Liver (tissue), 7 donors: ENCODE measurements at regions not wholly inside any gene's neighbourhood (a gene's known extent, or its start where the extent isn't known, plus 50 kb on each side); places are given as distances from the start of the nearest gene placed in this dataset.

Experiments used
- DNase-seq: peaks from one replicate; pipeline ENCODE4 v3.0.0-alpha.2; 2017; ENCODE audit warnings: low spot score
- H3K27ac ChIP-seq, 2 donors: one replicate each; pipeline ENCODE4 v1.7.0; 2013; ENCODE audit warnings: inconsistent platforms in 2 of 2, low read length in 2 of 2, control low read depth in 1 of 2, low read depth in 1 of 2, mild to moderate bottlenecking in 1 of 2
- H3K27me3 ChIP-seq, 4 donors: one replicate each; pipeline versions ENCODE4 v1.6.1 to v1.7.0; 2013; ENCODE audit warnings: low read length in 3 of 4, inconsistent platforms in 1 of 4, mild to moderate bottlenecking in 1 of 4, moderate library complexity in 1 of 4; ENCODE audit not compliant: control insufficient read depth in 4 of 4, insufficient read depth in 4 of 4
- H3K36me3 ChIP-seq, 4 donors: one replicate each; pipeline versions ENCODE4 v1.6.1 to v1.7.0; 2013; ENCODE audit warnings: low read length in 3 of 4, mild to moderate bottlenecking in 3 of 4, low read depth in 1 of 4, moderate library complexity in 1 of 4; ENCODE audit not compliant: control insufficient read depth in 4 of 4, insufficient read depth in 3 of 4
- H3K4me1 ChIP-seq, 4 donors: one replicate each; pipeline versions ENCODE4 v1.6.1 to v1.7.0; 2013; ENCODE audit warnings: low read length in 3 of 4, mild to moderate bottlenecking in 3 of 4, moderate library complexity in 1 of 4; ENCODE audit not compliant: control insufficient read depth in 4 of 4, insufficient read depth in 4 of 4
- H3K4me3 ChIP-seq, 3 donors: one replicate each; pipeline versions ENCODE4 v1.6.1 to v1.7.0; 2013; ENCODE audit warnings: low read length in 3 of 3, control low read depth in 1 of 3, low read depth in 1 of 3, mild to moderate bottlenecking in 1 of 3
- H3K9ac ChIP-seq, 2 donors: one replicate each; pipeline ENCODE4 v1.7.0; 2013; ENCODE audit warnings: low read length in 2 of 2, mild to moderate bottlenecking in 2 of 2, moderate library complexity in 2 of 2, control low read depth in 1 of 2, low read depth in 1 of 2
- H3K9me3 ChIP-seq, 4 donors: one replicate each; pipeline versions ENCODE4 v1.6.1 to v1.7.0; 2013; ENCODE audit warnings: low read length in 3 of 4; ENCODE audit not compliant: control insufficient read depth in 4 of 4
- EGR1 ChIP-seq, 2 donors: IDR thresholded peaks; 2 replicates each; pipeline ENCODE4 v1.6.1; 2016 to 2018; ENCODE audit warnings: antibody characterized with exemption in 2 of 2, low read depth in 2 of 2
- FOXA1 ChIP-seq: IDR thresholded peaks from 2 replicates; pipeline ENCODE4 v1.6.1; 2016; ENCODE audit warnings: antibody characterized with exemption
- FOXA2 ChIP-seq: IDR thresholded peaks from 2 replicates; pipeline ENCODE4 v1.6.1; 2016; ENCODE audit warnings: antibody characterized with exemption
- GABPA ChIP-seq, 2 donors: IDR thresholded peaks in 1 of 2; conservative IDR thresholded peaks in 1 of 2; 2 replicates each; pipeline ENCODE4 v1.6.1; 2016; ENCODE audit warnings: antibody characterized with exemption in 2 of 2, mild to moderate bottlenecking in 1 of 2, moderate library complexity in 1 of 2
- HNF4A ChIP-seq, 2 donors: conservative IDR thresholded peaks; 2 replicates each; pipeline ENCODE4 v1.6.1; 2016; ENCODE audit warnings: antibody characterized with exemption in 2 of 2, mild to moderate bottlenecking in 2 of 2
- HNF4G ChIP-seq: IDR thresholded peaks from 2 replicates; pipeline ENCODE4 v1.6.1; 2016; ENCODE audit warnings: antibody characterized with exemption
- JUND ChIP-seq, 2 donors: IDR thresholded peaks; 2 replicates each; pipeline ENCODE4 v1.6.1; 2016; ENCODE audit warnings: antibody characterized with exemption in 2 of 2
- NR2F2 ChIP-seq: IDR thresholded peaks from 2 replicates; pipeline ENCODE4 v1.6.1; 2016; ENCODE audit warnings: antibody characterized with exemption
- RAD21 ChIP-seq, 2 donors: IDR thresholded peaks; 2 replicates each; pipeline ENCODE4 v1.6.1; 2016; ENCODE audit warnings: antibody characterized with exemption in 2 of 2, mild to moderate bottlenecking in 2 of 2
- RXRA ChIP-seq, 2 donors: IDR thresholded peaks; 2 replicates each; pipeline ENCODE4 v1.6.1; 2017 to 2018; ENCODE audit warnings: antibody characterized with exemption in 2 of 2, mild to moderate bottlenecking in 1 of 2
- SP1 ChIP-seq: IDR thresholded peaks from 2 replicates; pipeline ENCODE4 v1.6.1; 2018; ENCODE audit warnings: antibody characterized with exemption, mild to moderate bottlenecking
- YY1 ChIP-seq: IDR thresholded peaks from 2 replicates; pipeline ENCODE4 v1.6.1; 2016; ENCODE audit warnings: antibody characterized with exemption, mild to moderate bottlenecking
- WGBS: extraction: QIAGEN DNeasy Blood & Tissue Kit; methylation state at CpG from one replicate; pipeline ENCODE4 v1.1.7; 2013; 5-methylcytosine and 5-hydroxymethylcytosine counted together
- TF ChIP-seq, protein P1 (sequence below): IDR thresholded peaks from 2 replicates; pipeline ENCODE4 v1.6.1; 2016; ENCODE audit warnings: antibody characterized with exemption, mild to moderate bottlenecking
- TF ChIP-seq, protein P2 (sequence below): IDR thresholded peaks from 2 replicates; pipeline ENCODE4 v1.6.1; 2016; ENCODE audit warnings: antibody characterized with exemption
- TF ChIP-seq, protein P3 (sequence below): IDR thresholded peaks from 2 replicates; pipeline ENCODE4 v1.6.1; 2016; ENCODE audit warnings: antibody characterized with exemption
- TF ChIP-seq, protein P4 (sequence below): IDR thresholded peaks from 2 replicates; pipeline ENCODE4 v1.6.1; 2016; ENCODE audit warnings: antibody characterized with exemption
- donor health status: healthy.
- donor health status: healthy.
- donor health status: healthy.
- donor health status: healthy.

DNA sequence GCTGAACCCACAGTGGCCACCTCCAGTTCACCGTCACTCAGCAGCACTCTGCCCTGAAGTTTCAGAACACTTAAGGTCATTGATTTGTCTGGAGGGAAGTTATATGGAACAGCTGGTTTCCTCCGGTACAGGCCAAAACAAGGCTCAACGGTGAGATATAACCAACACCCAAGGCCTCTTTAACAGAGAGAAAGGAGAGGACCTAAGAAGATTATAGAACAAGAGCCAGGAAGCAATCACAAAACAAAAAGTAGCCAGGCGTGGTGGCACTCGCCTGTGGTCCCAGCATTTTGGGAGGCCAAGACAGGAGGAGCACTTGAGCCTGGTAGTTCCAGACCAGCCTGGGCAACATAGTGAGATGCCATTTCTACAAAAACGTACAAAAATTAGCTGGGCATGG lies 290.7 kb downstream of the SKIDA1 start:
- Histone ChIP-seq H3K9me3 (no peaks in the 10 kb centered on the region), H3K36me3 (no peaks in the 10 kb centered on the region), H3K27ac (no peak overlapping the region), H3K4me3 (no peak overlapping the region), H3K4me1 (no peaks in the 10 kb centered on the region), H3K27me3 (no peaks in the 10 kb centered on the region), H3K9ac (no peak overlapping the region)
- no peak for TF ChIP-seq FOXA1
- TF ChIP-seq, protein P1, sequence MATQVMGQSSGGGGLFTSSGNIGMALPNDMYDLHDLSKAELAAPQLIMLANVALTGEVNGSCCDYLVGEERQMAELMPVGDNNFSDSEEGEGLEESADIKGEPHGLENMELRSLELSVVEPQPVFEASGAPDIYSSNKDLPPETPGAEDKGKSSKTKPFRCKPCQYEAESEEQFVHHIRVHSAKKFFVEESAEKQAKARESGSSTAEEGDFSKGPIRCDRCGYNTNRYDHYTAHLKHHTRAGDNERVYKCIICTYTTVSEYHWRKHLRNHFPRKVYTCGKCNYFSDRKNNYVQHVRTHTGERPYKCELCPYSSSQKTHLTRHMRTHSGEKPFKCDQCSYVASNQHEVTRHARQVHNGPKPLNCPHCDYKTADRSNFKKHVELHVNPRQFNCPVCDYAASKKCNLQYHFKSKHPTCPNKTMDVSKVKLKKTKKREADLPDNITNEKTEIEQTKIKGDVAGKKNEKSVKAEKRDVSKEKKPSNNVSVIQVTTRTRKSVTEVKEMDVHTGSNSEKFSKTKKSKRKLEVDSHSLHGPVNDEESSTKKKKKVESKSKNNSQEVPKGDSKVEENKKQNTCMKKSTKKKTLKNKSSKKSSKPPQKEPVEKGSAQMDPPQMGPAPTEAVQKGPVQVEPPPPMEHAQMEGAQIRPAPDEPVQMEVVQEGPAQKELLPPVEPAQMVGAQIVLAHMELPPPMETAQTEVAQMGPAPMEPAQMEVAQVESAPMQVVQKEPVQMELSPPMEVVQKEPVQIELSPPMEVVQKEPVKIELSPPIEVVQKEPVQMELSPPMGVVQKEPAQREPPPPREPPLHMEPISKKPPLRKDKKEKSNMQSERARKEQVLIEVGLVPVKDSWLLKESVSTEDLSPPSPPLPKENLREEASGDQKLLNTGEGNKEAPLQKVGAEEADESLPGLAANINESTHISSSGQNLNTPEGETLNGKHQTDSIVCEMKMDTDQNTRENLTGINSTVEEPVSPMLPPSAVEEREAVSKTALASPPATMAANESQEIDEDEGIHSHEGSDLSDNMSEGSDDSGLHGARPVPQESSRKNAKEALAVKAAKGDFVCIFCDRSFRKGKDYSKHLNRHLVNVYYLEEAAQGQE, result no peak
- TF ChIP-seq EGR1 (IDR thresholded peaks at IDR 0.05; ENCODE audit: low read depth in 2 of 2), result no peak
- TF ChIP-seq, protein P2, sequence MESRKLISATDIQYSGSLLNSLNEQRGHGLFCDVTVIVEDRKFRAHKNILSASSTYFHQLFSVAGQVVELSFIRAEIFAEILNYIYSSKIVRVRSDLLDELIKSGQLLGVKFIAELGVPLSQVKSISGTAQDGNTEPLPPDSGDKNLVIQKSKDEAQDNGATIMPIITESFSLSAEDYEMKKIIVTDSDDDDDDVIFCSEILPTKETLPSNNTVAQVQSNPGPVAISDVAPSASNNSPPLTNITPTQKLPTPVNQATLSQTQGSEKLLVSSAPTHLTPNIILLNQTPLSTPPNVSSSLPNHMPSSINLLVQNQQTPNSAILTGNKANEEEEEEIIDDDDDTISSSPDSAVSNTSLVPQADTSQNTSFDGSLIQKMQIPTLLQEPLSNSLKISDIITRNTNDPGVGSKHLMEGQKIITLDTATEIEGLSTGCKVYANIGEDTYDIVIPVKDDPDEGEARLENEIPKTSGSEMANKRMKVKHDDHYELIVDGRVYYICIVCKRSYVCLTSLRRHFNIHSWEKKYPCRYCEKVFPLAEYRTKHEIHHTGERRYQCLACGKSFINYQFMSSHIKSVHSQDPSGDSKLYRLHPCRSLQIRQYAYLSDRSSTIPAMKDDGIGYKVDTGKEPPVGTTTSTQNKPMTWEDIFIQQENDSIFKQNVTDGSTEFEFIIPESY, result no peak
- TF ChIP-seq SP1, result no peak
- no peak for TF ChIP-seq HNF4A (conservative IDR thresholded peaks at IDR 0.05)
- no peak for TF ChIP-seq GABPA (IDR thresholded peaks at IDR 0.05 in 1 of 2, conservative IDR thresholded peaks at IDR 0.05 in 1 of 2)
- TF ChIP-seq, protein P3, sequence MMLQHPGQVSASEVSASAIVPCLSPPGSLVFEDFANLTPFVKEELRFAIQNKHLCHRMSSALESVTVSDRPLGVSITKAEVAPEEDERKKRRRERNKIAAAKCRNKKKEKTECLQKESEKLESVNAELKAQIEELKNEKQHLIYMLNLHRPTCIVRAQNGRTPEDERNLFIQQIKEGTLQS, result no peak
- TF ChIP-seq NR2F2, result no peak
- TF ChIP-seq, protein P4, sequence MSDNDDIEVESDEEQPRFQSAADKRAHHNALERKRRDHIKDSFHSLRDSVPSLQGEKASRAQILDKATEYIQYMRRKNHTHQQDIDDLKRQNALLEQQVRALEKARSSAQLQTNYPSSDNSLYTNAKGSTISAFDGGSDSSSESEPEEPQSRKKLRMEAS, result no peak
- no peak for TF ChIP-seq YY1
- TF ChIP-seq HNF4G, result no peak
- TF ChIP-seq FOXA2, result no peak
- TF ChIP-seq RAD21 (IDR thresholded peaks at IDR 0.05), result no peak
- no peak for TF ChIP-seq JUND (IDR thresholded peaks at IDR 0.05)
- no peak for TF ChIP-seq RXRA (IDR thresholded peaks at IDR 0.05)
- no peak for DNase-seq
- WGBS, result 92% methylated on average over 6 of the region's 6 CpGs

DNA sequence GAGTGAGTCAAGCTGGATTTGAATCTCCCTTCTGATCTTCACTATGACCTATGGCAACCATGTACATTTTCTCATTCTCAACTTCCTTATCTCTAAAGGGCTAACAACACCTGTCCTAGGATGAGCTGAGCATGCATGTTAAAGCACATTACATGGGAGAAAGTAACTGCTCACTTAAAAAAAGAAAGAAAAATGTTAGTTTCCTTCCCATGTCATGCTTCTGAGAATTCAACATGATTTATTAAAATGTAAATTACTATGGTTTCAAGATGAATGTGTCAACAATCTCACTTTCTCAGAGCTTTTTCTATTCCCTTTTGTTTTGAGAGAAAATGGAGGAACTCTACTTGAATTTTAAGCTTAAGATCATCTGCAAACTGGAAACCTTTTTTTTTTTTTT lies 295.3 kb downstream of the SKIDA1 start:
- Histone ChIP-seq H3K9me3 (no peaks in the 10 kb centered on the region), H3K4me1 (no peaks in the 10 kb centered on the region), H3K36me3 (no peaks in the 10 kb centered on the region), H3K4me3 (no peak overlapping the region), H3K27ac (no peak overlapping the region), H3K27me3 (no peaks in the 10 kb centered on the region), H3K9ac (no peak overlapping the region)
- TF ChIP-seq HNF4G (no peak), NR2F2 (no peak)
- DNase-seq, result no peak
